K562 (cell line): ENCODE measurements at regions not wholly inside any gene's neighbourhood (a gene's known extent, or its start where the extent isn't known, plus 50 kb on each side); places are given as distances from the start of the nearest gene placed in this dataset.

ENCODE experiments used
- ATAC-seq: fragments of 200-7000 bp; cut with Tn5 transposase; 3 replicates; pipeline ENCODE4 v1.9.1; 2020; ENCODE audit warnings: moderate library complexity
- BruUV-seq: library from RNA; stranded (reverse); fragments of 400-500 nt; replicated peaks from 2 replicates; lab custom pipeline; 2021; lab: Mats Ljungman, UMichigan
- CTCF ChIA-PET: fragments of 300-600 bp; formaldehyde crosslinking; extraction: SDS; loops from one replicate; lab custom pipeline; 2021; ENCODE audit warnings: low intra/inter-chr PET ratio; lab: Yijun Ruan, JAX
- POLR2A ChIA-PET: fragments of 300-600, 350-650 bp; sonication (Branson Sonifier 250); formaldehyde crosslinking; extraction: SDS; loops from one replicate; lab custom pipeline; 2021; ENCODE audit warnings: antibody characterized with exemption, inconsistent platforms; lab: Yijun Ruan, JAX
- DNase-seq, 4 experiments: peaks; one replicate each; pipeline versions ENCODE4 v3.0.0 to v3.0.0-alpha.2; 2011 to 2018; ENCODE audit warnings: low spot score in 3 of 4, mixed read lengths in 3 of 4; ENCODE audit errors: extremely low read depth in 1 of 4
- FAIRE-seq: peaks from 2 replicates; lab custom pipeline; 2011; peaks lifted over from hg19 to GRCh38; lab: Jason Lieb, UNC
- H2AFZ ChIP-seq: 2 replicates; pipeline ENCODE4 v1.6.0; 2011; ENCODE audit warnings: low read depth, low read length, control low read depth, inconsistent platforms
- H3K27ac ChIP-seq: fragments of 200-600 bp; 3 replicates; pipeline ENCODE4 v1.8.0; 2011; ENCODE audit warnings: low read depth, mild to moderate bottlenecking, control low read depth, inconsistent platforms, low read length, moderate library complexity, mixed read lengths; ENCODE audit errors: extremely low read depth
- H3K27me3 ChIP-seq, 2 experiments: fragments of 300-600 bp in 1 of 2; 2 replicates in 1 of 2; 3 replicates in 1 of 2; pipeline versions ENCODE4 v1.6.0 to v1.8.0; 2011; ENCODE audit warnings: inconsistent platforms in 2 of 2, low read length in 2 of 2, mild to moderate bottlenecking in 1 of 2, mixed read lengths in 1 of 2, moderate library complexity in 1 of 2; ENCODE audit not compliant: control insufficient read depth in 2 of 2, insufficient read depth in 2 of 2
- H3K36me3 ChIP-seq: fragments of 300-600 bp; 3 replicates; pipeline ENCODE4 v1.8.0; 2011; ENCODE audit warnings: mild to moderate bottlenecking, low read length, inconsistent platforms; ENCODE audit not compliant: control insufficient read depth, insufficient read depth
- H3K4me1 ChIP-seq, 2 experiments: fragments of 200-600 bp in 1 of 2; replicated peaks in 1 of 2; 2 replicates in 1 of 2; 3 replicates in 1 of 2; pipeline versions ENCODE4 v1.5.1 to v1.8.0; 2011; ENCODE audit warnings: inconsistent platforms in 2 of 2, low read length in 2 of 2, mild to moderate bottlenecking in 1 of 2, mixed read lengths in 1 of 2, moderate library complexity in 1 of 2; ENCODE audit not compliant: control insufficient read depth in 2 of 2, insufficient read depth in 2 of 2
- H3K4me2 ChIP-seq: 2 replicates; pipeline ENCODE4 v1.6.1; 2011; ENCODE audit warnings: low read length, control low read depth, inconsistent platforms, mixed read lengths; ENCODE audit not compliant: insufficient read depth
- H3K4me3 ChIP-seq: fragments of 200-600 bp; sonication (generic), shearing (Covaris generic); 2 replicates; pipeline ENCODE4 v1.5.1; 2016; ENCODE audit warnings: control low read depth, inconsistent platforms
- H3K79me2 ChIP-seq: fragments of 200-600 bp; 3 replicates; pipeline ENCODE4 v1.8.0; 2011; ENCODE audit warnings: low read length, inconsistent platforms; ENCODE audit not compliant: control insufficient read depth, insufficient read depth
- H3K9ac ChIP-seq, 2 experiments: 2 replicates each; pipeline versions ENCODE4 v1.6.0 to v1.6.1; 2011; ENCODE audit warnings: low read depth in 2 of 2, low read length in 2 of 2, control low read depth in 1 of 2, inconsistent platforms in 1 of 2, mild to moderate bottlenecking in 1 of 2, mixed read lengths in 1 of 2; ENCODE audit not compliant: insufficient read depth in 1 of 2
- H3K9me1 ChIP-seq: one replicate; pipeline ENCODE4 v1.6.0; 2011; ENCODE audit warnings: inconsistent platforms, mild to moderate bottlenecking, low read length, moderate library complexity; ENCODE audit not compliant: control insufficient read depth, insufficient read depth
- H3K9me3 ChIP-seq: replicated peaks from 2 replicates; pipeline ENCODE4 v1.5.1; 2011; ENCODE audit warnings: low read depth, low read length, inconsistent platforms; ENCODE audit not compliant: control insufficient read depth, insufficient read depth
- H4K20me1 ChIP-seq: replicated peaks from 2 replicates; pipeline ENCODE4 v1.6.1; 2011; ENCODE audit warnings: low read length, inconsistent platforms, mixed read lengths; ENCODE audit not compliant: control insufficient read depth, insufficient read depth
- ASH1L ChIP-seq: fragments of 450-650 bp; IDR thresholded peaks from 2 replicates; pipeline ENCODE4 v1.6.1; 2018; ENCODE audit warnings: borderline replicate concordance, mild to moderate bottlenecking, low read depth; ENCODE audit not compliant: partially characterized antibody
- CXXC5 ChIP-seq: fragments of 250-450 bp; sonication (Bioruptor Pico); IDR thresholded peaks from 2 replicates; pipeline ENCODE4 v1.8.0; 2022; ENCODE audit warnings: inconsistent platforms, mild to moderate bottlenecking, moderate library complexity
- HSF4 ChIP-seq: fragments of 250-450 bp; sonication (Bioruptor Pico); IDR thresholded peaks from 2 replicates; pipeline ENCODE4 v2.1.2; 2022; ENCODE audit warnings: mild to moderate bottlenecking, moderate library complexity, borderline replicate concordance
- MEIS2 ChIP-seq: fragments of 450-650 bp; IDR thresholded peaks from 2 replicates; pipeline ENCODE4 v1.6.1; 2014; ENCODE audit warnings: mild to moderate bottlenecking; ENCODE audit not compliant: partially characterized antibody
- PBX2 ChIP-seq, 2 experiments: IDR thresholded peaks in 1 of 2; conservative IDR thresholded peaks in 1 of 2; 2 replicates each; pipeline ENCODE4 v1.6.1; 2016; ENCODE audit warnings: low read depth in 2 of 2, mild to moderate bottlenecking in 1 of 2, missing compliant biosample characterization in 1 of 2, missing genetic modification characterization in 1 of 2, moderate library complexity in 1 of 2
- PHTF2 ChIP-seq: fragments of 250-450 bp; sonication (Bioruptor Pico); IDR thresholded peaks from 2 replicates; pipeline ENCODE4 v1.5.0; 2021; ENCODE audit warnings: mild to moderate bottlenecking
- RAD21 ChIP-seq, 2 experiments: fragments of 250-450 bp in 1 of 2; fragments of 450-650 bp in 1 of 2; sonication (Bioruptor Pico) in 1 of 2; formaldehyde crosslinking in 1 of 2; IDR thresholded peaks in 1 of 2; conservative IDR thresholded peaks in 1 of 2; 2 replicates each; pipeline versions ENCODE4 v1.4.0 to v1.8.0; 2020 to 2022; ENCODE audit warnings: mild to moderate bottlenecking in 2 of 2, moderate library complexity in 1 of 2
- RREB1 ChIP-seq: fragments of 250-450 bp; sonication (Bioruptor Pico); IDR thresholded peaks from 2 replicates; pipeline ENCODE4 v1.4.0; 2020
- SIX5 ChIP-seq, 2 experiments: IDR thresholded peaks; 2 replicates each; pipeline ENCODE4 v1.6.1; 2011; ENCODE audit warnings: low read length in 2 of 2, borderline replicate concordance in 1 of 2, low read depth in 1 of 2, mild to moderate bottlenecking in 1 of 2, moderate library complexity in 1 of 2; ENCODE audit not compliant: insufficient read depth in 1 of 2
- ZNF174 ChIP-seq: fragments of 250-450 bp; sonication (Bioruptor Pico); IDR thresholded peaks from 2 replicates; pipeline ENCODE4 v1.4.0; 2020; ENCODE audit warnings: mild to moderate bottlenecking
- ZNF217 ChIP-seq: sonication (generic); formaldehyde crosslinking; IDR thresholded peaks from 2 replicates; pipeline ENCODE4 v1.8.0; 2022; ENCODE audit warnings: mild to moderate bottlenecking, missing genetic modification reagents
- WGBS: fragments of 100-300 bp; shearing (Covaris generic); methylation state at CpG from one replicate; pipeline ENCODE4 v1.1.6; 2016; ENCODE audit warnings: low coverage, mixed read lengths; ENCODE audit not compliant: insufficient coverage; ENCODE audit errors: missing lambda C conversion rate; 5-methylcytosine and 5-hydroxymethylcytosine counted together
- in situ Hi-C: fragments of 300-500 bp; cut with MboI; formaldehyde crosslinking; loops from 4 replicates; pipeline ENCODE4 v1.15.0; 2018; ENCODE audit warnings: inconsistent platforms, mixed read lengths
- intact Hi-C: fragments of 100-400 bp; cut with micrococcal nuclease; formaldehyde crosslinking; loops from 2 replicates; pipeline ENCODE4 v1.14.2; 2022

- H3K4me2 ChIP-seq, result no peak overlapping the region
- no peak for DNase-seq
- H3K27me3 ChIP-seq, result no peaks in the 10 kb centered on the region
- H3K27ac ChIP-seq, result no peak overlapping the region
- ATAC-seq, result no peak
- TF ChIP-seq HSF4 (no peak), PBX2 (CRISPR knock-in tag; IDR thresholded peaks at IDR 0.05; ENCODE audit: low read depth) (no peak), PBX2 (tag; conservative IDR thresholded peaks at IDR 0.05; ENCODE audit: low read depth) (no peak), SIX5 (IDR thresholded peaks at IDR 0.05; ENCODE audit: borderline replicate concordance in 1 of 2, insufficient read depth in 1 of 2, low read depth in 1 of 2, low read length in 2 of 2) (no peak), PHTF2 (CRISPR knock-in tag) (no peak), ZNF174 (no peak), CXXC5 (no peak), ASH1L (no peak), RAD21 (CRISPR knock-in tag; conservative IDR thresholded peaks at IDR 0.05 in 1 of 2, IDR thresholded peaks at IDR 0.05 in 1 of 2) (no peak), RREB1 (CRISPR knock-in tag) (no peak), ZNF217 (CRISPR knock-in tag) (no peak), MEIS2 (no peak)
- H3K9me1 ChIP-seq, result no peaks in the 10 kb centered on the region
- no peak overlapping the region for H3K9ac ChIP-seq
- H2AFZ ChIP-seq, result no peak overlapping the region
- CTCF ChIA-PET, result no interaction called here
- no peaks in the 10 kb centered on the region for H3K36me3 ChIP-seq
- no peak for FAIRE-seq
- no peaks in the 10 kb centered on the region for H3K79me2 ChIP-seq
- no TSS peak for BruUV-seq
- H4K20me1 ChIP-seq, result no peaks in the 10 kb centered on the region
- H3K4me1 ChIP-seq, result no peaks in the 10 kb centered on the region
- POLR2A ChIA-PET, result no interaction called here
- no peak overlapping the region for H3K4me3 ChIP-seq
- no peaks in the 10 kb centered on the region for H3K9me3 ChIP-seq
- in situ Hi-C loops (no loop called here), intact Hi-C loops (no loop called here)
- WGBS, result 10% methylated on average over 2 of the region's 2 CpGs
These were observed 791.6 kb upstream of the NOVA1 start for GRCh38 chr14:27389402-27389801.
